Glutamatergic neuron (in vitro differentiated cells): ENCODE measurements at regions not wholly inside any gene's neighbourhood (a gene's known extent, or its start where the extent isn't known, plus 50 kb on each side); places are given as distances from the start of the nearest gene placed in this dataset.

Source experiments
- DNase-seq: peaks from one replicate; pipeline ENCODE4 v3.0.0; 2022
- H3K27ac Mint-ChIP-seq: one replicate; pipeline ENCODE4 v1.8.0; 2020; ENCODE audit warnings: mild to moderate bottlenecking, mixed read lengths, inconsistent platforms; ENCODE audit not compliant: unreplicated experiment
- H3K27me3 Mint-ChIP-seq: one replicate; pipeline ENCODE4 v1.8.0; 2020; ENCODE audit warnings: mild to moderate bottlenecking, moderate library complexity, mixed read lengths, inconsistent platforms; ENCODE audit not compliant: unreplicated experiment
- H3K36me3 Mint-ChIP-seq: one replicate; pipeline ENCODE4 v1.8.0; 2020; ENCODE audit warnings: mild to moderate bottlenecking, mixed read lengths, inconsistent platforms; ENCODE audit not compliant: unreplicated experiment
- H3K4me1 Mint-ChIP-seq: one replicate; pipeline ENCODE4 v1.8.0; 2020; ENCODE audit warnings: mild to moderate bottlenecking, low read depth, mixed read lengths, inconsistent platforms; ENCODE audit not compliant: unreplicated experiment
- H3K4me3 Mint-ChIP-seq: one replicate; pipeline ENCODE4 v1.8.0; 2020; ENCODE audit warnings: mild to moderate bottlenecking, mixed read lengths, inconsistent platforms; ENCODE audit not compliant: unreplicated experiment
- H3K9me3 Mint-ChIP-seq: one replicate; pipeline ENCODE4 v1.8.0; 2020; ENCODE audit warnings: mild to moderate bottlenecking, moderate library complexity, mixed read lengths, inconsistent platforms; ENCODE audit not compliant: unreplicated experiment
- CTCF ChIP-seq: fragments of 200-600 bp; sonication (generic); IDR thresholded peaks from one replicate; pipeline ENCODE4 v1.5.0; 2021; ENCODE audit not compliant: partially characterized antibody, unreplicated experiment

GRCh38 chr12:18807714-18808113 lies 69.8 kb downstream of the CAPZA3 start:
- DNase-seq = no peak
- H3K4me3 Mint-ChIP-seq = no peak overlapping the region
- H3K4me1 Mint-ChIP-seq = peaks cover 14% of the 10 kb centered on the region
- H3K9me3 Mint-ChIP-seq = peaks cover 4% of the 10 kb centered on the region
- no peaks in the 10 kb centered on the region for H3K27me3 Mint-ChIP-seq
- no peaks in the 10 kb centered on the region for H3K36me3 Mint-ChIP-seq
- no peak for TF ChIP-seq CTCF
- H3K27ac Mint-ChIP-seq = no peak overlapping the region

GRCh38 chr12:18808221-18808620 lies 70.3 kb downstream of the CAPZA3 start:
- Mint-ChIP-seq H3K36me3 (no peaks in the 10 kb centered on the region), H3K4me3 (no peak overlapping the region), H3K9me3 (peaks cover 4% of the 10 kb centered on the region), H3K27me3 (no peaks in the 10 kb centered on the region), H3K4me1 (peaks cover 14% of the 10 kb centered on the region), H3K27ac (no peak overlapping the region)
- no peak for TF ChIP-seq CTCF
- DNase-seq = no peak

DNA sequence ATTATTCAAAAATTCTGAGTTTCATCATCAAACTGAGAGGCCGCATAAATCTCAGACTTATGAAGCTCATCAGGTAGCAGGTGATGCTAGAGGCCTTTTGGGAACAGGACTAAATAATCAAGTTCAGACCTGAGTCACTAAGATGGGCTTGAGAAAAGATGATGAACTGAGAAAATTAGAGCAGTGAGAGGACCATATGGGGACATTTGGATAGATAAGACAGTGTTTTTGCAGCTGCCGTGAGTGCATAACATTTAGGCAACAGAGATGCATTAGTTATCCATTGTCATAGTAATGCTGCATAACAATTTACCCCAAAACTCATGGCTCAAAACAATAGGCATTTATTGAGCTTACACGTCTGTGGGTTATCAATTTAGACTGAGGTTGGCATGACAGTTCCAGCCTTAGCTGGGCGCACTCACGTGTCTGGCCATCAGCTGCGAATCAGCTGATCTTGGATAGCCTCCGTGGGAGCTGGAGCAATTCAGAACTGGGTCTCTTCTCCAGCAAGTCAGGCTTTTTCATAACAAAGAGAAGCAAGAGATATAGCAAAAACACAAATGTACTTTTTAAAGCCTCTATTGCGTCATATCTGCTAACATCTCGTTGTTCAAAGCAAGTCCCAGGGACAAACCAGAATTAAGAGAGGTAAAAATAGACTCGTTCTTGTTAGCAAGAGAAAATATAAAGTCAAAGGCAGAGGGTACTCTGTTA lies 72.8 kb downstream of the CAPZA3 start:
- H3K27me3 Mint-ChIP-seq = no peaks in the 10 kb centered on the region
- H3K4me1 Mint-ChIP-seq = peaks cover 19% of the 10 kb centered on the region
- DNase-seq = no peak
- no peaks in the 10 kb centered on the region for H3K36me3 Mint-ChIP-seq
- peaks cover 4% of the 10 kb centered on the region for H3K9me3 Mint-ChIP-seq
- no peak overlapping the region for H3K4me3 Mint-ChIP-seq
- TF ChIP-seq CTCF = no peak
- H3K27ac Mint-ChIP-seq = no peak overlapping the region

GRCh38 chr12:18811273-18811672 lies 73.4 kb downstream of the CAPZA3 start:
- Mint-ChIP-seq H3K4me3 (no peak overlapping the region), H3K27me3 (no peaks in the 10 kb centered on the region), H3K27ac (no peak overlapping the region), H3K36me3 (no peaks in the 10 kb centered on the region), H3K4me1 (peaks cover 19% of the 10 kb centered on the region), H3K9me3 (peaks cover 4% of the 10 kb centered on the region)
- DNase-seq = no peak
- no peak for TF ChIP-seq CTCF

DNA sequence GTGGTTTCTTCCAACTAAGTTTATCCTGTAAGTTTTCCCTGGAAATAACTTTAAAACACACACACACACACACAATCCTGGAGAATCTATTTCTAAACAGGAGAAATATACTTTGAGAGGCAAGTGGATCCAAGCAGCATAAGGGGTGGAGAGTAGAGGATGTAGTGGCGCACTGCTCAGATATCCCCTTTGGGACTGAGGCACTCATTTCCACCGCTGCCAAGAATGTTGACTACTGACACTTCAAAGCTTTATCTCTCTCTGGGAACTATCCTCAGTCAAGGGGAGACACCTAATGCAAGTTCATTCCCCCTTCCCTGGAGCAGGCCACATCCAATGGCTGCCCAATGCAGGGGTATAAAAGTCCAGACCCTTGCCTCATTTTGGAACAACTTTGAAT lies 75.8 kb downstream of the CAPZA3 start:
- Mint-ChIP-seq H3K27me3 (no peaks in the 10 kb centered on the region), H3K4me3 (no peak overlapping the region), H3K9me3 (peaks cover 2% of the 10 kb centered on the region), H3K4me1 (peaks cover 17% of the 10 kb centered on the region), H3K27ac (no peak overlapping the region), H3K36me3 (no peaks in the 10 kb centered on the region)
- DNase-seq = no peak
- TF ChIP-seq CTCF = no peak
